ENCODE measurements at regions not wholly inside any gene's neighbourhood (a gene's known extent, or its start where the extent isn't known, plus 50 kb on each side); places are given as distances from the start of the nearest gene placed in this dataset.

DNA sequence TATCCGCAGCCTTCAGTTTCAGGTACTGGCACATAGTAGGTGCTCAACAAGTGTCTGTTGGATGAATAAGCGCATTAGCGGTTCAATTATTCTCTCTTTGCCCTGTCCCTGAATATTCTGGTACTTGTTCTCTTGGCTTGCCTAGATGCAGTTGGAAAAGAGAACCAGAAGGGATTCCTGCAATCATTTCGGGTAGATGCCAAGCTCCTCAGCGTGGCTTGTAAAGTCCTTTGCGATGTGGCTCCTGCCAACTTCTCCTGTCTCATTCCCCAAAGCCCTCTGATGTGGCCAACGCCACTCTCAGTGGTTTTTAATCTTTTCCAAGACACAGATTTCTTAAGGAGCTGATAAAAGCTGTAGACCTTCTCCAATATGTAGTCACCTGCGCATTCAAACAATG, 230.3 kb downstream of the SUDS3 start:
- TF ChIP-seq CTCF (IDR thresholded peaks at IDR 0.05; ENCODE audit: extremely low read depth, missing control alignments) = no peak
- DNase-seq (ENCODE audit: low spot score) = no peak

DNA sequence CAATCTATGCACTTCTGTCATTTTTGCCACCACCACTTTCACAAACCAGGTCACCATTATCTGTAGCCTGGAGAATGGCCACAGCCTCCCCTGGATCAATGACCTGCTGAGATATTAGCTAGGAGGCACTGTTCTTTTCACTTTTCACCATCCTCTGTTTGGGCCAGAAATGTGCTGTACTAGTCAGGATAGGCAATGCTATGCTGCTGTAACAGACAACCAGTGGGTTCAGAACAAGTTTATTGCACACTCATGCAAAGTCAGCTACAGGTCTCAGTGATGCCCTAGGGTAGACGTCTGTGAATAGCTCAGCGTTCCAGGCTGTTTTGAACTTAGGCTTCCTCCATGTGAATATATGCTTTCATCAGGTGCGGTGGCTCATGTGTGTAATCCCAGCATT, 231.5 kb downstream of the SUDS3 start:
- DNase-seq (ENCODE audit: low spot score) = no peak
- TF ChIP-seq CTCF (IDR thresholded peaks at IDR 0.05; ENCODE audit: extremely low read depth, missing control alignments) = no peak

DNA sequence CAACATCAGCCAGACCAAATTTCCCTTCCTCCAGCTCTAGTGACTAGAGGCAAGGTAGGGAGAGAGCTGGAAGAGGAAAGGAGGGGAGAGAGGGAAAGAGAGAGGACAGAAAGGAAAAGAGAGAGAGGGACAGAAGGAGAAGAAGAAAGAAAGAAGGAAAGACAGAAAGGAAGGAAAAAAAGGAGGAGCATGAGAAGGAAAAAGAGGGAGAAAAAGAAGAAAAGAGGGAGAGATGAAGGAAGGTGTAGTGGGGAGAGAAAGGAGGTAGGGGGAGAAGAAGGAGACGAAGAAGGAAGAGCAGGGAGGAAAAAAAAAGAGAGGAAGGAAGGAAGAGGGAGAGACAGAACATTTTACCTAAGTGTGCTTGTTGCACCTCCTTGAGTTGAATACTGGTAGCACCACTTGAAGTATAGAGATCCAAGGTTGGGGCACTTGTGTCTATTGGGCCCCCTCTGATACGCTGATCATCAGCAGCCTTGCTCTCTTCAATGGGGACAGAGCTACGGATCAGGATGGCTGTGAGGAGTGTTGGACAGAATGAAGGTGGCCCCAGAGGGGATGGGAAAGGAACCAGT, 232.5 kb downstream of the SUDS3 start:
- DNase-seq (ENCODE audit: low spot score) = no peak
- TF ChIP-seq CTCF (IDR thresholded peaks at IDR 0.05; ENCODE audit: extremely low read depth, missing control alignments) = no peak

DNA sequence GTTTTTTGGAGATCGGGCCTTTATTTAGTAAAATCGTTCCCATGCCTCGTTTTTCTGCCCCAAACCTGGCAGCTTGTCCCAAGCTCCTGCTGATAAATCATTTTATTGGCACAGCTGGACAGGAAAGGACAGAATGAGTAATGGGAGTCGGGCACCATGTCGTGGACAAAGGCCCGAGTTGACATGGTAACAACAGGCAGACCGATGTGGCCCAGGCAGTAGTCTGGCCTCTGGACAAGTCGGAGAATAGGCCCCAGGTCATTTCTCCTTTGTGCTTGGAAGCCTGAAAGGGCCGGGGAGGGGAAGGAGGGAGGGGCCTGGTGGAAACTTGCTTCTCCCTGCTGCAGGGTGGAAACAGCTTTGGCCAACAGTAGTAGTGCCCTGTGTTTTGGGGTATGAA, 234.9 kb downstream of the SUDS3 start:
- no peak for DNase-seq (ENCODE audit: low spot score)

GRCh38 chr12:118611770-118612169, 235.4 kb downstream of the SUDS3 start:
- no peak for DNase-seq (ENCODE audit: low spot score)
- TF ChIP-seq CTCF (IDR thresholded peaks at IDR 0.05; ENCODE audit: extremely low read depth, missing control alignments) = no peak

More for the DNA sequence above, 234.9 kb downstream of the SUDS3 start:
- no peak for TF ChIP-seq CTCF (IDR thresholded peaks at IDR 0.05; ENCODE audit: extremely low read depth, missing control alignments)

GRCh38 chr12:118617611-118618450, 241.5 kb downstream of the SUDS3 start:
- no peak for DNase-seq (ENCODE audit: low spot score)
- TF ChIP-seq CTCF (IDR thresholded peaks at IDR 0.05; ENCODE audit: extremely low read depth, missing control alignments) = no peak

DNA sequence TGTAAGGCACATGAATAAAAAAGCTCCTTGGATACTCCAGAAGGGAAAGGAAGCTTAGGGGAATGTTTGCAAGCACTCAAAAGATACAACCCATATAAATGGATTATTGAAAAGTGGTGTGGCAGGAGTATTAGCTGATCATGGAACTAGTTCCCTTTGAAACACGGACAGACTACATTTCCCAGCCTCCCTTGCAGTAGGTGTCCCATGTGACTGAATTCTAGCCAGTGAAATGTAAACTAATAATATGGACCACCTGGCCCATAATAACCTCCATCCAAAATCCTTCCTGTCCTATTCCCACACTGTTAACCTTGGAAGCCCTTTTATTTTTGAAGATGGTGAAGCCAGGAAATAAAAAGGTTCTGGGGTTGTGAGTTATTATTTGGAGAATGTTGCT, 242.3 kb downstream of the SUDS3 start:
- no peak for DNase-seq (ENCODE audit: low spot score)
- no peak for TF ChIP-seq CTCF (IDR thresholded peaks at IDR 0.05; ENCODE audit: extremely low read depth, missing control alignments)

Data from GM20000 (cell line).